Heart left ventricle (tissue), 13 donors: ENCODE measurements at regions not wholly inside any gene's neighbourhood (a gene's known extent, or its start where the extent isn't known, plus 50 kb on each side); places are given as distances from the start of the nearest gene placed in this dataset.

ENCODE experiments used
- POLR2A ChIP-seq, 2 donors: fragments of 450-650 bp; IDR thresholded peaks; one replicate each; pipeline ENCODE4 v1.6.1; 2017; ENCODE audit warnings: antibody characterized with exemption in 2 of 2, mild to moderate bottlenecking in 2 of 2, moderate library complexity in 2 of 2
- TF ChIP-seq, protein P1 (sequence below), 12 donors: fragments of 200-600 bp; sonication (generic) in 4 of 12; IDR thresholded peaks; one replicate each; pipeline versions ENCODE4 v1.5.0 to v1.8.0; 2018 to 2022; ENCODE audit warnings: antibody characterized with exemption in 12 of 12, mild to moderate bottlenecking in 5 of 12
- donor health status: ischemic (EF 13 %, LVEDD 7.1; RV severe dilation, severe dysfunction).
- donor health status: DM: no; HTN: yes; CAD: no.
- donor health status: DM: no; HTN: no; CAD: no.
- donor health status: ischemic (EF 25% LVEDD 6.9; RV normal size, moderate dysfunction).
- donor health status: ischemic (EF 25% LVEDD 5.7; RV mildly dilated, moderate dysfunction).
- donor health status: ischemic (EF 35%, LVEDD 5.7; RV mildly dilated, moderate dysfunction).
- donor health status: nonischemic (EF 11% LVEDD 7.7; RV severe dilation, severe dysfunction).
- donor health status: DM: yes; HTN: yes; CAD: no.
- donor health status: PGD.
- donor health status: ischemic (EF 29% LVEDD 5.4; RV normal size, mild dysfunction).
- donor health status: nonischemic (EF 23%, LVEDD 6.1; RV moderate dilation, normal function).

DNA sequence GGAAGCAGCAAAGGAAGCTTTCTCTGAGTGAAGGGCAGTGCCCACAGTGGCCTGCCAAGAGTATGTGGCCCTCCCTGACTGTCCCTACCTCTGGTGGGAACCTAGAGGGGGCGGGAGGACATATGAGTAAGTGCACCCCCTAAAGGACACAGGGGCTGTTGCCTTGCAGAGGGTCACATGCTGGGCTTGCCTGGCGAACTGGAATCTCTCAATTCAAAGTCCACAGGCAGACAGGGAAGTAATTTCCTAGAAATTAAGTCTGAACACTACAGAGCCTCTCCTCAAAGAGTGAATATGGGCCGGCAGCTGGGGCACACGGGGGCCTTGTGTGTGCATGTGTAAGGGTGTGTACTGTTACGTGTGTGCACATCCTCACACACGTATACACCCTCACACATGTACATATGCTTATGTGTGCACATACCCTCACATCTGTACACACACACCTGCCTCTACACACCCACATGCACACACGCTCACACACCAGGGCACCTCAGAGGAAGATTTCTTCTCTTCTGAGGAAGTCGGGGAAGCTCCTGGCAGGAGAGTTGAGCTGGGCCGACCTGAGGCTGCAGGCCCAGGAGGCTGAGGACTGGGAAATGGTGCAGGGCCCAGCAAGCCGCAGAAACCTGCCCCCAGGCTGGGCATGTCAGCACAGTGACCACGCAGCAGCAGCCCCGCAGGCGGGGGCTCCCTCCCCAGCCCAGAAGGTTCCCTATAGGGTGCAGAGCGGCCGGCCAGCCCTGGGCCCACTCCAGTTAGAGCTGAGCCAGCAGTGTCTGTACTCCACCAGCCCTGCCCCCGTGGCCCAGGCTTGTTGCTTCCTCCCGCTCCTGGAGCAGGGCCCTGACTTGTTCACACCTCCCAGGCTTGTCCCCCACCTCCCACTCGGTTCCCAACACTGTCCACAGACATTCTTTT is 77.4 kb upstream of the TAF1B start:
- TF ChIP-seq, protein P1, sequence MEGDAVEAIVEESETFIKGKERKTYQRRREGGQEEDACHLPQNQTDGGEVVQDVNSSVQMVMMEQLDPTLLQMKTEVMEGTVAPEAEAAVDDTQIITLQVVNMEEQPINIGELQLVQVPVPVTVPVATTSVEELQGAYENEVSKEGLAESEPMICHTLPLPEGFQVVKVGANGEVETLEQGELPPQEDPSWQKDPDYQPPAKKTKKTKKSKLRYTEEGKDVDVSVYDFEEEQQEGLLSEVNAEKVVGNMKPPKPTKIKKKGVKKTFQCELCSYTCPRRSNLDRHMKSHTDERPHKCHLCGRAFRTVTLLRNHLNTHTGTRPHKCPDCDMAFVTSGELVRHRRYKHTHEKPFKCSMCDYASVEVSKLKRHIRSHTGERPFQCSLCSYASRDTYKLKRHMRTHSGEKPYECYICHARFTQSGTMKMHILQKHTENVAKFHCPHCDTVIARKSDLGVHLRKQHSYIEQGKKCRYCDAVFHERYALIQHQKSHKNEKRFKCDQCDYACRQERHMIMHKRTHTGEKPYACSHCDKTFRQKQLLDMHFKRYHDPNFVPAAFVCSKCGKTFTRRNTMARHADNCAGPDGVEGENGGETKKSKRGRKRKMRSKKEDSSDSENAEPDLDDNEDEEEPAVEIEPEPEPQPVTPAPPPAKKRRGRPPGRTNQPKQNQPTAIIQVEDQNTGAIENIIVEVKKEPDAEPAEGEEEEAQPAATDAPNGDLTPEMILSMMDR (IDR thresholded peaks at IDR 0.05) = no peak
- no peak for TF ChIP-seq POLR2A (IDR thresholded peaks at IDR 0.05)
